IMR-90 (cell line): ENCODE measurements at regions not wholly inside any gene's neighbourhood (a gene's known extent, or its start where the extent isn't known, plus 50 kb on each side); places are given as distances from the start of the nearest gene placed in this dataset.

Source experiments
- ATAC-seq: fragments of 200-7000 bp; cut with Tn5 transposase; 2 replicates; pipeline ENCODE4 v1.9.1; 2020; ENCODE audit warnings: low read depth, mild to moderate bottlenecking, moderate library complexity
- BruUV-seq: library from RNA; stranded (reverse); fragments of 400-500 nt; replicated peaks from 2 replicates; lab custom pipeline; 2021; lab: Mats Ljungman, UMichigan
- CTCF ChIA-PET: fragments of 300-600 bp; formaldehyde crosslinking; extraction: SDS; loops from one replicate; lab custom pipeline; 2021; ENCODE audit warnings: antibody characterized with exemption; lab: Yijun Ruan, JAX
- POLR2A ChIA-PET: fragments of 300-600 bp; sonication (Branson Sonifier 250); formaldehyde crosslinking; loops from one replicate; lab custom pipeline; 2022; ENCODE audit warnings: antibody characterized with exemption; ENCODE audit not compliant: unreplicated experiment; lab: Charles Lee
- DNase-seq: peaks from one replicate; pipeline ENCODE4 v3.0.0; 2013
- H2AFZ ChIP-seq: replicated peaks from 2 replicates; pipeline ENCODE3; 2013; ENCODE audit warnings: low read length, mild to moderate bottlenecking; ENCODE audit not compliant: poor library complexity
- H2AK5ac ChIP-seq: 2 replicates; pipeline ENCODE4 v1.6.1; 2013; ENCODE audit warnings: low read depth, low read length, inconsistent platforms
- H2AK9ac ChIP-seq: replicated peaks from 2 replicates; pipeline ENCODE3; 2013; ENCODE audit warnings: mild to moderate bottlenecking, low read depth, low read length, moderate library complexity; ENCODE audit not compliant: poor library complexity
- H2BK120ac ChIP-seq: 2 replicates; pipeline ENCODE4 v1.6.1; 2013; ENCODE audit warnings: low read depth, low read length, inconsistent platforms
- H2BK15ac ChIP-seq: 3 replicates; pipeline ENCODE4 v1.6.1; 2013; ENCODE audit warnings: low read depth, low read length, inconsistent platforms
- H2BK20ac ChIP-seq: 2 replicates; pipeline ENCODE4 v1.6.1; 2013; ENCODE audit warnings: low read depth, mild to moderate bottlenecking, inconsistent platforms, low read length, moderate library complexity
- H2BK5ac ChIP-seq: 2 replicates; pipeline ENCODE4 v1.6.1; 2013; ENCODE audit warnings: mild to moderate bottlenecking, low read depth, low read length, inconsistent platforms; ENCODE audit not compliant: poor library complexity, severe bottlenecking
- H3K14ac ChIP-seq: replicated peaks from 2 replicates; pipeline ENCODE4 v1.6.1; 2013; ENCODE audit warnings: low read depth, low read length, inconsistent platforms
- H3K18ac ChIP-seq: 2 replicates; pipeline ENCODE4 v1.6.1; 2013; ENCODE audit warnings: low read depth, low read length, control low read depth
- H3K23ac ChIP-seq: 2 replicates; pipeline ENCODE4 v1.6.1; 2013; ENCODE audit warnings: low read depth, low read length, inconsistent platforms
- H3K27ac ChIP-seq: 2 replicates; pipeline ENCODE4 v1.5.1; 2013; ENCODE audit warnings: mild to moderate bottlenecking, control low read depth, low read length; ENCODE audit not compliant: insufficient read depth
- H3K27me3 ChIP-seq: 2 replicates; pipeline ENCODE4 v1.6.1; 2013; ENCODE audit warnings: low read length; ENCODE audit not compliant: control insufficient read depth, insufficient read depth
- H3K36me3 ChIP-seq: 2 replicates; pipeline ENCODE4 v1.6.1; 2013; ENCODE audit warnings: low read length, mixed read lengths; ENCODE audit not compliant: control insufficient read depth, insufficient read depth
- H3K4ac ChIP-seq: 2 replicates; pipeline ENCODE4 v1.6.1; 2013; ENCODE audit warnings: low read depth, low read length, inconsistent platforms
- H3K4me1 ChIP-seq: 2 replicates; pipeline ENCODE4 v1.6.1; 2013; ENCODE audit warnings: low read length, mixed read lengths; ENCODE audit not compliant: control insufficient read depth, insufficient read depth
- H3K4me2 ChIP-seq: 2 replicates; pipeline ENCODE4 v1.6.1; 2013; ENCODE audit warnings: low read depth, mild to moderate bottlenecking, control low read depth, low read length, moderate library complexity
- H3K4me3 ChIP-seq: 2 replicates; pipeline ENCODE4 v1.5.1; 2013; ENCODE audit warnings: low read depth, mild to moderate bottlenecking, control low read depth, low read length, moderate library complexity; ENCODE audit not compliant: insufficient read depth
- H3K56ac ChIP-seq: 2 replicates; pipeline ENCODE4 v1.6.1; 2013; ENCODE audit warnings: low read length, inconsistent platforms; ENCODE audit not compliant: insufficient read depth; ENCODE audit errors: extremely low read depth
- H3K79me1 ChIP-seq, 2 experiments: 2 replicates each; pipeline ENCODE4 v1.6.1; 2013; ENCODE audit warnings: low read length in 2 of 2, inconsistent platforms in 1 of 2, low read depth in 1 of 2
- H3K9ac ChIP-seq: 2 replicates; pipeline ENCODE4 v1.6.1; 2013; ENCODE audit warnings: low read depth, low read length, control low read depth
- H3K9me1 ChIP-seq: 2 replicates; pipeline ENCODE4 v1.6.1; 2013; ENCODE audit warnings: low read length, inconsistent platforms; ENCODE audit not compliant: insufficient read depth
- H3K9me3 ChIP-seq: 2 replicates; pipeline ENCODE4 v1.6.1; 2013; ENCODE audit warnings: low read length; ENCODE audit not compliant: control insufficient read depth, insufficient read depth
- H4K20me1 ChIP-seq: 2 replicates; pipeline ENCODE4 v1.6.1; 2013; ENCODE audit warnings: low read length, inconsistent platforms; ENCODE audit not compliant: insufficient read depth
- H4K5ac ChIP-seq: 2 replicates; pipeline ENCODE4 v1.6.1; 2013; ENCODE audit warnings: mild to moderate bottlenecking, low read depth, low read length, control low read depth
- H4K8ac ChIP-seq, 2 experiments: 2 replicates each; pipeline ENCODE4 v1.6.1; 2013; ENCODE audit warnings: low read depth in 2 of 2, low read length in 2 of 2, control low read depth in 1 of 2, inconsistent platforms in 1 of 2
- H4K91ac ChIP-seq: 2 replicates; pipeline ENCODE4 v1.6.1; 2013; ENCODE audit warnings: low read depth, low read length, inconsistent platforms; ENCODE audit not compliant: insufficient read depth
- CTCF ChIP-seq: conservative IDR thresholded peaks from 2 replicates; pipeline ENCODE4 v1.5.1; 2012; ENCODE audit warnings: mild to moderate bottlenecking, low read depth, low read length, improper control_type of control experiment
- RCOR1 ChIP-seq: IDR thresholded peaks from 2 replicates; pipeline ENCODE4 v1.6.1; 2012; ENCODE audit warnings: mild to moderate bottlenecking, low read length, improper control_type of control experiment; ENCODE audit not compliant: insufficient replicate concordance
- WGBS, 2 experiments: methylation state at CpG; one replicate each; pipeline versions ENCODE4 v1.1.5 to v1.1.7; 2013; ENCODE audit warnings: missing lambda C conversion rate in 2 of 2; ENCODE audit not compliant: insufficient read length in 1 of 2; ENCODE audit errors: extremely low coverage in 2 of 2; 5-methylcytosine and 5-hydroxymethylcytosine counted together
- dilution Hi-C: fragments of 300-500 bp; cut with HindIII; formaldehyde crosslinking; loops from one replicate; pipeline ENCODE4 v1.14.3; 2018; ENCODE audit warnings: low sequenced_read_pairs; ENCODE audit not compliant: unreplicated experiment
- in situ Hi-C: fragments of 300-500 bp; cut with MboI; formaldehyde crosslinking; loops from 3 replicates; pipeline ENCODE4 v1.14.3; 2019; ENCODE audit warnings: low sequenced_read_pairs, inconsistent platforms, mixed read lengths
- intact Hi-C: fragments of 100-400 bp; cut with micrococcal nuclease; formaldehyde crosslinking; loops from 2 replicates; pipeline ENCODE4 v1.10.0; 2022

DNA sequence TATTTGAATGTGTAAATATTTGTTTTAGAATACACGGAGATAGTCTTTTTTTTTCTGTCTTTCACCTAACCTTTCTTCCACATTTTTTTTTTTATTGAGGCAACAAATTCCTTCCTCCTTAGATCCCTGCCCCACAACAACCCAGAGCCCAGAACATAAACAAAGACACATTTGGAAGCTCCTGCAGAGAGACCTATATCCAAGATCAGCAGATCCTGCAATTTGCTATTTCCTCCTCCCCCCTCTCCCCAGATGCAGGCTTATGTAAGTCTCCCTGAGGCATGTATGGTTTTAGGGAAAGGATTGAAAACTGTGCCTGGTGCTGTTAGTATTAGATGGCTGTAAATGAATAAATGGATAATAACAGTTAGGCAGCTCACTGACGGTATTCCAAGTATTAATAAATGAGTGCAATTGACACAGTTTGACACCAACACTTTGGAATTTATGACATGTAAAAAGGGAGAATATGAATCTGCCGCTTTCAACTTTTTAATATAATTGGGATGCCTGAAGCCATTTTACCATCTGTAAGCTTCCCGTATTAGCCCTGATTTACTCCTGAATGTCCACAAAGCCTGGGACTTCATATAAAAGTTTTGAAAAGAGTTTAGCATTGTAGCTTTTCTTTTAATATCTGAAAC, 608.3 kb upstream of the CITED2 start:
- Histone ChIP-seq H2BK15ac (peak overlapping the region; percentile 25; the same call in 1 of the 3 replicates), H4K91ac (0 out of 2 replicates have a peak overlapping the region, but pooled peaks have one; percentile 12), H2AFZ (peak overlapping the region; percentile 48), H4K8ac (peak overlapping the region in 1 of 2 experiments; percentile 15; a peak in 2 of 4 replicates), H3K56ac (no peak overlapping the region), H3K79me1 (no peaks in the 10 kb centered on the region), H4K5ac (no peak overlapping the region), H2AK5ac (no peak overlapping the region), H3K23ac (no peak overlapping the region), H3K4me2 (peak overlapping the region; percentile 6), H2BK120ac (peak overlapping the region; percentile 60), H3K4me1 (peaks cover 26% of the 10 kb centered on the region), H3K9me3 (no peaks in the 10 kb centered on the region), H3K9me1 (no peaks in the 10 kb centered on the region; the same call in 1 of the 2 replicates), H3K9ac (no peak overlapping the region), H3K18ac (peak overlapping the region; percentile 78; the same call in 1 of the 2 replicates), H3K4ac (peak overlapping the region; percentile 15; the same call in 1 of the 2 replicates), H3K4me3 (no peak overlapping the region), H2AK9ac (peak overlapping the region; percentile 17), H4K20me1 (no peaks in the 10 kb centered on the region), H3K14ac (no peak overlapping the region), H2BK20ac (peak overlapping the region; percentile 27; the same call in 1 of the 2 replicates), H3K27me3 (no peaks in the 10 kb centered on the region), H2BK5ac (peak overlapping the region; percentile 92), H3K27ac (peak overlapping the region; percentile 60; the same call in 1 of the 2 replicates), H3K36me3 (no peaks in the 10 kb centered on the region)
- ChIA-PET POLR2A (interaction anchor here (0.6 to 0.7 kb wide), 2 partner anchors 291 to 1828 kb away, joined by 7 read pairs; no protein-coding TSS in a partner anchor), CTCF (interaction anchor here (0.8 kb wide), 1 partner anchor 613 kb away, joined by 3 read pairs; no protein-coding TSS in a partner anchor)
- DNase-seq: peak; percentile 74
- no TSS peak for BruUV-seq
- TF ChIP-seq RCOR1 (no peak), CTCF (no peak)
- WGBS, 2 experiments: no CpG with 5 or more reads among the region's 4 CpGs
- in situ Hi-C loops: no loop called here
- dilution Hi-C loops: no loop called here
- ATAC-seq: peak; percentile 43; the same call in 1 of the 2 replicates
- intact Hi-C loops: loop anchor here (5.0 kb wide), 1 partner anchor 220 kb away; no protein-coding TSS in a partner anchor
